Endothelial cell of umbilical vein (primary cell): ENCODE measurements at regions not wholly inside any gene's neighbourhood (a gene's known extent, or its start where the extent isn't known, plus 50 kb on each side); places are given as distances from the start of the nearest gene placed in this dataset.

Experiments used
- BruUV-seq: library from RNA; stranded (reverse); fragments of 400-500 nt; replicated peaks from 2 replicates; lab custom pipeline; 2021; lab: Mats Ljungman, UMichigan
- CTCF ChIA-PET: fragments of 300-600, 350-600 bp; sonication (Branson Sonifier 250); formaldehyde crosslinking; loops from one replicate; lab custom pipeline; 2021; ENCODE audit warnings: antibody characterized with exemption, inconsistent platforms; lab: Charles Lee
- POLR2A ChIA-PET: fragments of 300-600, 350-600 bp; sonication (Branson Sonifier 250); formaldehyde crosslinking; loops from one replicate; lab custom pipeline; 2021; ENCODE audit warnings: antibody characterized with exemption, inconsistent platforms; lab: Charles Lee
- DNase-seq: peaks from one replicate; pipeline ENCODE4 v3.0.0-alpha.2; 2011; ENCODE audit warnings: low read depth, low spot score
- FAIRE-seq: peaks from 2 replicates; lab custom pipeline; 2011; peaks lifted over from hg19 to GRCh38; lab: Jason Lieb, UNC
- H2AFZ ChIP-seq: 2 replicates; pipeline ENCODE4 v1.6.0; 2012; ENCODE audit warnings: low read depth, low read length, control low read depth, inconsistent platforms
- H3K27ac ChIP-seq: 2 replicates; pipeline ENCODE4 v1.5.1; 2011; ENCODE audit warnings: low read depth, mild to moderate bottlenecking, control low read depth, low read length, moderate library complexity; ENCODE audit not compliant: insufficient read depth
- H3K27me3 ChIP-seq, 2 experiments: 2 replicates each; pipeline versions ENCODE4 v1.6.0 to v1.6.1; 2011; ENCODE audit warnings: low read length in 2 of 2, mixed read lengths in 1 of 2; ENCODE audit not compliant: control insufficient read depth in 2 of 2, insufficient read depth in 2 of 2
- H3K36me3 ChIP-seq, 2 experiments: 2 replicates in 1 of 2; 3 replicates in 1 of 2; pipeline ENCODE4 v1.5.1; 2011; ENCODE audit warnings: low read length in 2 of 2, mild to moderate bottlenecking in 1 of 2, moderate library complexity in 1 of 2; ENCODE audit not compliant: control insufficient read depth in 2 of 2, insufficient read depth in 2 of 2; ENCODE audit errors: extremely low read depth in 1 of 2
- H3K4me1 ChIP-seq: 3 replicates; pipeline ENCODE4 v1.5.1; 2011; ENCODE audit warnings: mild to moderate bottlenecking, low read length; ENCODE audit not compliant: control insufficient read depth, insufficient read depth; ENCODE audit errors: extremely low read depth
- H3K4me2 ChIP-seq: 2 replicates; pipeline ENCODE4 v1.6.1; 2011; ENCODE audit warnings: low read length, control low read depth, mixed read lengths; ENCODE audit not compliant: insufficient read depth
- H3K4me3 ChIP-seq, 3 experiments: fragments of 200-600 bp in 1 of 3; sonication (generic), shearing (Covaris generic) in 1 of 3; replicated peaks in 1 of 3; 2 replicates each; pipeline ENCODE4 v1.5.1; 2011 to 2016; ENCODE audit warnings: control low read depth in 3 of 3, low read length in 3 of 3, mild to moderate bottlenecking in 2 of 3, inconsistent platforms in 1 of 3, low read depth in 1 of 3, moderate library complexity in 1 of 3; ENCODE audit not compliant: insufficient read depth in 1 of 3
- H3K79me2 ChIP-seq: 2 replicates; pipeline ENCODE4 v1.6.0; 2012; ENCODE audit warnings: low read length, inconsistent platforms; ENCODE audit not compliant: control insufficient read depth, insufficient read depth
- H3K9ac ChIP-seq: replicated peaks from 2 replicates; pipeline ENCODE3; 2011; ENCODE audit warnings: low read length, control low read depth; ENCODE audit not compliant: insufficient read depth; ENCODE audit errors: extremely low read depth
- H3K9me1 ChIP-seq: replicated peaks from 3 replicates; pipeline ENCODE4 v1.6.0; 2011; ENCODE audit warnings: mild to moderate bottlenecking, low read length; ENCODE audit not compliant: control insufficient read depth, insufficient read depth; ENCODE audit errors: extremely low read depth
- H3K9me3 ChIP-seq: replicated peaks from 2 replicates; pipeline ENCODE4 v1.5.1; 2012; ENCODE audit warnings: low read length, inconsistent platforms; ENCODE audit not compliant: control insufficient read depth, insufficient read depth
- H4K20me1 ChIP-seq: replicated peaks from 2 replicates; pipeline ENCODE3; 2011; ENCODE audit warnings: mild to moderate bottlenecking, low read length; ENCODE audit not compliant: control insufficient read depth, insufficient read depth; ENCODE audit errors: extremely low read depth
- EZH2 ChIP-seq: IDR thresholded peaks from 2 replicates; pipeline ENCODE4 v1.6.1; 2012; ENCODE audit warnings: borderline replicate concordance, low read depth, mild to moderate bottlenecking, moderate library complexity, low read length, inconsistent platforms; ENCODE audit not compliant: severe bottlenecking
- FOS ChIP-seq: IDR thresholded peaks from 2 replicates; pipeline ENCODE4 v1.6.1; 2011; ENCODE audit warnings: mild to moderate bottlenecking, low read length, moderate library complexity, borderline replicate concordance; ENCODE audit not compliant: insufficient read depth
- GATA2 ChIP-seq: IDR thresholded peaks from 2 replicates; pipeline ENCODE4 v1.7.0; 2011; ENCODE audit warnings: low read depth, mild to moderate bottlenecking, moderate library complexity, mixed read lengths, low read length; ENCODE audit not compliant: insufficient read length, insufficient read depth
- JUN ChIP-seq: IDR thresholded peaks from 2 replicates; pipeline ENCODE4 v1.6.1; 2011; ENCODE audit warnings: borderline replicate concordance, low read depth; ENCODE audit not compliant: insufficient read length, insufficient read depth
- MAX ChIP-seq: IDR thresholded peaks from 2 replicates; pipeline ENCODE4 v1.6.1; 2011; ENCODE audit not compliant: insufficient read depth, insufficient read length
- MYC ChIP-seq: IDR thresholded peaks from one replicate; pipeline ENCODE4 v1.6.1; 2011; ENCODE audit warnings: mild to moderate bottlenecking, low read depth, low read length
- POLR2A ChIP-seq: IDR thresholded peaks from 2 replicates; pipeline ENCODE4 v1.6.1; 2012; ENCODE audit warnings: low read depth, mild to moderate bottlenecking, control low read depth, low read length
- POLR2AphosphoS5 ChIP-seq: IDR thresholded peaks from 2 replicates; pipeline ENCODE4 v1.6.1; 2012; ENCODE audit warnings: low read depth, mild to moderate bottlenecking, control low read depth, low read length, moderate library complexity; ENCODE audit not compliant: insufficient read depth
- dilution Hi-C: fragments of 300-500 bp; cut with MboI; formaldehyde crosslinking; loops from one replicate; pipeline ENCODE4 v1.15.0; 2019; ENCODE audit warnings: low sequenced_read_pairs; ENCODE audit not compliant: extremely low pct_ligation_motif_present
- intact Hi-C: fragments of 100-400 bp; cut with micrococcal nuclease; formaldehyde crosslinking; loops from one replicate; pipeline ENCODE4 v1.10.0; 2022
- TF ChIP-seq, protein P1 (sequence below), 2 donors: IDR thresholded peaks; 1 replicate in 1 of 2; 2 replicates in 1 of 2; pipeline ENCODE4 v1.5.1; 2011; ENCODE audit warnings: low read length in 2 of 2, mild to moderate bottlenecking in 2 of 2, moderate library complexity in 2 of 2, control low read depth in 1 of 2, inconsistent platforms in 1 of 2, low read depth in 1 of 2; ENCODE audit not compliant: insufficient read depth in 1 of 2; ENCODE audit errors: extremely low read depth in 1 of 2

GRCh38 chr2:122261911-122262310, 506.5 kb downstream of the TSN start:
- intact Hi-C loops = no loop called here
- no peak for TF ChIP-seq GATA2
- no peak for TF ChIP-seq MAX
- TF ChIP-seq MYC = no peak
- TF ChIP-seq POLR2AphosphoS5 = no peak
- TF ChIP-seq POLR2A = no peak
- TF ChIP-seq JUN = no peak
- TF ChIP-seq, protein P1, sequence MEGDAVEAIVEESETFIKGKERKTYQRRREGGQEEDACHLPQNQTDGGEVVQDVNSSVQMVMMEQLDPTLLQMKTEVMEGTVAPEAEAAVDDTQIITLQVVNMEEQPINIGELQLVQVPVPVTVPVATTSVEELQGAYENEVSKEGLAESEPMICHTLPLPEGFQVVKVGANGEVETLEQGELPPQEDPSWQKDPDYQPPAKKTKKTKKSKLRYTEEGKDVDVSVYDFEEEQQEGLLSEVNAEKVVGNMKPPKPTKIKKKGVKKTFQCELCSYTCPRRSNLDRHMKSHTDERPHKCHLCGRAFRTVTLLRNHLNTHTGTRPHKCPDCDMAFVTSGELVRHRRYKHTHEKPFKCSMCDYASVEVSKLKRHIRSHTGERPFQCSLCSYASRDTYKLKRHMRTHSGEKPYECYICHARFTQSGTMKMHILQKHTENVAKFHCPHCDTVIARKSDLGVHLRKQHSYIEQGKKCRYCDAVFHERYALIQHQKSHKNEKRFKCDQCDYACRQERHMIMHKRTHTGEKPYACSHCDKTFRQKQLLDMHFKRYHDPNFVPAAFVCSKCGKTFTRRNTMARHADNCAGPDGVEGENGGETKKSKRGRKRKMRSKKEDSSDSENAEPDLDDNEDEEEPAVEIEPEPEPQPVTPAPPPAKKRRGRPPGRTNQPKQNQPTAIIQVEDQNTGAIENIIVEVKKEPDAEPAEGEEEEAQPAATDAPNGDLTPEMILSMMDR (IDR thresholded peaks at IDR 0.05; ENCODE audit: extremely low read depth in 1 of 2, insufficient read depth in 1 of 2, low read depth in 1 of 2, low read length in 2 of 2) = no peak
- TF ChIP-seq FOS = no peak
- no peak for TF ChIP-seq EZH2
- no peaks in the 10 kb centered on the region for H3K9me3 ChIP-seq
- POLR2A ChIA-PET = no interaction called here
- FAIRE-seq (no peak), DNase-seq (no peak)
- H3K4me3 ChIP-seq = no peak overlapping the region
- H3K9me1 ChIP-seq = no peaks in the 10 kb centered on the region
- H3K27ac ChIP-seq = no peak overlapping the region
- no peak overlapping the region for H3K4me2 ChIP-seq
- no TSS peak for BruUV-seq
- dilution Hi-C loops = no loop called here
- no peak overlapping the region for H2AFZ ChIP-seq
- no peaks in the 10 kb centered on the region for H3K27me3 ChIP-seq
- H3K79me2 ChIP-seq = no peaks in the 10 kb centered on the region
- no peaks in the 10 kb centered on the region for H3K36me3 ChIP-seq
- H3K9ac ChIP-seq = no peak overlapping the region
- CTCF ChIA-PET = no interaction called here
- H3K4me1 ChIP-seq = no peaks in the 10 kb centered on the region
- H4K20me1 ChIP-seq = no peaks in the 10 kb centered on the region
